ENCODE measurements at regions not wholly inside any gene's neighbourhood (a gene's known extent, or its start where the extent isn't known, plus 50 kb on each side); places are given as distances from the start of the nearest gene placed in this dataset.

DNA sequence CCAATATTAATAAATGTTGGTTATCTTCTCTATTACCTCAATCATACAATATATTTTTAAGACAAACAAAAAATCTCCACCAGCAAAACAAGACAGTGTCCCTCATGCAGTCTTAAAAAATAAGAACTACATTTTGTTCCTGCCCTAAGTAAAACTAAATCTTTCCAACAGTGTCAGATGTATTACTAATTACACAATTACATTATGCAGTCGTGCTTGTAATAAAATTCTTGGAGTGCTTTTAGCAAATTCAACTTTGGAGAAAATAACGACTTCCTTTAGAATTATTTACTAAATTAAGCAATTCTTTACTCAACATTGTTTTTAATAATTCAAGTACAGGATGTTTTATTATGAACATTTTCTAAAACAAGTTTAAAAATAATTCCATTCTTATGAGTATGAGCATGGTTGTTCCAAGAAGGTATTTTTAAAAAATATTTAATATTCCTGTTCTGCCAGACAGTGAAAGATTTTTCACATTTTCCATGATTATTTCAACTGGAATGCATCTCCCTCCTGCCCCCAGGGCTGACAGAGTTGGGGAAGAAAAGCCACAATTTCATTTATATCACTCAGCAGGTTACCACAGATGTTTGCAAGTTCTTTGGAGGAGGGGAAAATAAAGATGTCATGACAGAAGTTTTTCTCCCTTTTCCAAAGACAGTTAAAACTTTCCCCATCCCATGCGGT is 137.9 kb downstream of the FAM114A2 start:
- Histone ChIP-seq H3K27ac (peak overlapping the region; percentile 68 to 82), H3K4me1 (ENCODE audit: control insufficient read depth in 1 of 2, low read depth in 2 of 2) (peaks cover 23 to 58% of the 10 kb centered on the region in 2 donors), H3K9me3 (no peaks in the 10 kb centered on the region), H3K36me3 (no peaks in the 10 kb centered on the region), H3K27me3 (replicated peaks; ENCODE audit: insufficient read depth) (no peaks in the 10 kb centered on the region), H3K4me3 (no peak overlapping the region)
- TF ChIP-seq CTCF (IDR thresholded peaks at IDR 0.05) = no peak
- ATAC-seq (ENCODE audit: insufficient number of reproducible peaks, low FRiP score, low read depth) = peak; percentile 44
- DNase-seq (ENCODE audit: low spot score) = no peak

- TF ChIP-seq CTCF (IDR thresholded peaks at IDR 0.05) = no peak
- H3K27me3 ChIP-seq (replicated peaks; ENCODE audit: insufficient read depth) = no peaks in the 10 kb centered on the region
- no peaks in the 10 kb centered on the region for H3K9me3 ChIP-seq
- H3K27ac ChIP-seq = peak overlapping the region; percentile 64 to 82
- DNase-seq (ENCODE audit: low spot score) (no peak), ATAC-seq (ENCODE audit: insufficient number of reproducible peaks, low FRiP score, low read depth) (no peak)
- peaks cover 23 to 60% of the 10 kb centered on the region in 2 donors for H3K4me1 ChIP-seq (ENCODE audit: control insufficient read depth in 1 of 2, low read depth in 2 of 2)
- no peak overlapping the region for H3K4me3 ChIP-seq
- H3K36me3 ChIP-seq = no peaks in the 10 kb centered on the region
Observed at GRCh38 chr5:153899746-153900145, 139.0 kb downstream of the FAM114A2 start.

DNA sequence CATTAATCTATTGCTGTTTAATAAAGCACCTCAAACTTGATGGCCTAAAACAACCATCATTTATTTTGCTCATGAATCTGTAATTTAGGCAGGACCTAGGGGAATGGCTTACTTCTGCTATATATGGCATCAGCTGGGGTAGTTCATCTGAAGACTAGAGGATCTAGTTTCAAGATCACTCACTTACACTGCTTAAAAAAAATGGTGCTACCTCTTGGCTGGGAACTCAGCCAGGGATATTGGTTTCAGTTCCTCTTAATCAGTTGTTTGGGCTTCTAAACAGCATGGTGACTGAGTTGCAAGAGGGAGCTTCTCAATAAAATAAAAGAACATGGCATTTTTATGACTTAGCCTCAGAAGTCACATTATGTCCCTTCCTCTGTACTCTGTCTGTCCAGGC is 142.0 kb downstream of the FAM114A2 start:
- Histone ChIP-seq H3K4me3 (no peak overlapping the region), H3K36me3 (no peaks in the 10 kb centered on the region), H3K27me3 (replicated peaks; ENCODE audit: insufficient read depth) (no peaks in the 10 kb centered on the region), H3K27ac (no peak overlapping the region), H3K4me1 (ENCODE audit: control insufficient read depth in 1 of 2, low read depth in 2 of 2) (peaks cover 16 to 48% of the 10 kb centered on the region in 2 donors), H3K9me3 (no peaks in the 10 kb centered on the region)
- ATAC-seq (ENCODE audit: insufficient number of reproducible peaks, low FRiP score, low read depth) (no peak), DNase-seq (ENCODE audit: low spot score) (no peak)
- no peak for TF ChIP-seq CTCF (IDR thresholded peaks at IDR 0.05)

DNA sequence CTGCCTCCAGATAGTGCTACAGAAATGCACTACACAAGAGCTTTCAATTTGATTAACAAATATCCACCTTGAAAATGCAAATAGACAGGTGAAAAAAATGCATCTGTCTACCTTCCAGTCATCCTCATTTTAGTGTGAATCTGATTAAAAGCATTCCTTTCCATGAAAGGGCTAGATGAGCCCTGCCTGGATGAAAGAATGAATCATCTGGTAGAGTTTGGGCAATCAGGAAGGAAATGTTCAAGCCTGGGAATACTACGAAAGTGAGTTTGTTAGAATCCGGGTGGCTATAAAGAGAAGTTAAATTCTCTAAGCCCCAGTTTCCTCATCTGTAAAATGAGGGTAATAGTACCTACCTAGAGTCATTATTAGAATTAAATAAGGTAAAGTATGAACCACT is 142.6 kb downstream of the FAM114A2 start:
- DNase-seq (ENCODE audit: low spot score) = no peak
- peaks cover 16 to 42% of the 10 kb centered on the region in 2 donors for H3K4me1 ChIP-seq (ENCODE audit: control insufficient read depth in 1 of 2, low read depth in 2 of 2)
- no peaks in the 10 kb centered on the region for H3K9me3 ChIP-seq
- H3K36me3 ChIP-seq = no peaks in the 10 kb centered on the region
- no peak overlapping the region for H3K4me3 ChIP-seq
- no peak for TF ChIP-seq CTCF (IDR thresholded peaks at IDR 0.05)
- no peak for ATAC-seq (ENCODE audit: insufficient number of reproducible peaks, low FRiP score, low read depth)
- no peaks in the 10 kb centered on the region for H3K27me3 ChIP-seq (replicated peaks; ENCODE audit: insufficient read depth)
- H3K27ac ChIP-seq = no peak overlapping the region

GRCh38 chr5:153895266-153895665 is 143.4 kb downstream of the FAM114A2 start:
- no peak for TF ChIP-seq CTCF (IDR thresholded peaks at IDR 0.05)
- H3K4me1 ChIP-seq (ENCODE audit: control insufficient read depth in 1 of 2, low read depth in 2 of 2) = peaks cover 12 to 38% of the 10 kb centered on the region in 2 donors
- H3K9me3 ChIP-seq = no peaks in the 10 kb centered on the region
- no peak overlapping the region for H3K4me3 ChIP-seq
- DNase-seq (ENCODE audit: low spot score) (no peak), ATAC-seq (ENCODE audit: insufficient number of reproducible peaks, low FRiP score, low read depth) (no peak)
- no peaks in the 10 kb centered on the region for H3K36me3 ChIP-seq
- no peaks in the 10 kb centered on the region for H3K27me3 ChIP-seq (replicated peaks; ENCODE audit: insufficient read depth)
- no peak overlapping the region for H3K27ac ChIP-seq

Data from thoracic aorta (tissue), 2 donors.